KMS-11 (cell line): ENCODE measurements at regions not wholly inside any gene's neighbourhood (a gene's known extent, or its start where the extent isn't known, plus 50 kb on each side); places are given as distances from the start of the nearest gene placed in this dataset.
"Not testable (repeated sequence)": the region's sequence is repeated elsewhere in the genome, so short reads cannot be mapped to it uniquely, and the experiment has no call there.

Source experiments
- H2AFZ ChIP-seq: fragments of 200-600 bp; sonication (generic); 2 replicates; pipeline ENCODE4 v1.6.1; 2016; ENCODE audit warnings: antibody characterized with exemption, mixed run types, low read depth
- H3K27ac ChIP-seq: fragments of 200-600 bp; sonication (generic); 2 replicates; pipeline ENCODE4 v1.6.1; 2016; ENCODE audit warnings: mild to moderate bottlenecking, mixed run types
- H3K27me3 ChIP-seq: fragments of 200-600 bp; sonication (generic); 2 replicates; pipeline ENCODE4 v1.6.1; 2017; ENCODE audit warnings: mild to moderate bottlenecking, low read depth, mixed run types, moderate library complexity; ENCODE audit not compliant: insufficient read depth
- H3K36me3 ChIP-seq: fragments of 200-600 bp; sonication (generic); 2 replicates; pipeline ENCODE4 v1.6.1; 2017; ENCODE audit warnings: mild to moderate bottlenecking, mixed run types; ENCODE audit not compliant: insufficient read depth
- H3K4me1 ChIP-seq: fragments of 200-600 bp; sonication (generic); 2 replicates; pipeline ENCODE4 v1.6.1; 2016; ENCODE audit warnings: mild to moderate bottlenecking, low read depth, mixed run types; ENCODE audit not compliant: poor library complexity, severe bottlenecking
- H3K4me2 ChIP-seq: fragments of 200-600 bp; sonication (generic); 2 replicates; pipeline ENCODE4 v1.7.0; 2016; ENCODE audit warnings: mild to moderate bottlenecking, mixed run types
- H3K4me3 ChIP-seq: fragments of 200-600 bp; sonication (generic); IDR thresholded peaks from 2 replicates; pipeline ENCODE4 v1.6.1; 2017; ENCODE audit warnings: low read depth, low read length, mixed read lengths; ENCODE audit not compliant: insufficient read depth
- H3K79me2 ChIP-seq: fragments of 200-600 bp; sonication (generic); 2 replicates; pipeline ENCODE4 v1.6.1; 2016; ENCODE audit warnings: low read depth, mixed run types; ENCODE audit not compliant: insufficient read depth
- H3K9ac ChIP-seq: fragments of 200-600 bp; sonication (generic); 2 replicates; pipeline ENCODE4 v1.6.1; 2016; ENCODE audit warnings: mild to moderate bottlenecking, mixed run types
- H4K20me1 ChIP-seq: fragments of 200-600 bp; sonication (generic); 2 replicates; pipeline ENCODE4 v1.6.1; 2016; ENCODE audit warnings: mild to moderate bottlenecking, mixed run types; ENCODE audit not compliant: insufficient read depth
- CTCF ChIP-seq: fragments of 200-600 bp; sonication (generic); conservative IDR thresholded peaks from 2 replicates; pipeline ENCODE4 v1.6.1; 2017; ENCODE audit warnings: low read depth, mild to moderate bottlenecking, antibody characterized with exemption, low read length, moderate library complexity, mixed read lengths

- H3K4me2 ChIP-seq = no peak overlapping the region
- no peak for TF ChIP-seq CTCF
- H3K36me3 ChIP-seq = no peaks in the 10 kb centered on the region
- H3K79me2 ChIP-seq = no peaks in the 10 kb centered on the region
- H3K9ac ChIP-seq = no peak overlapping the region
- H3K4me3 ChIP-seq = no peak overlapping the region
- no peak overlapping the region for H3K27ac ChIP-seq
- no peaks in the 10 kb centered on the region for H3K4me1 ChIP-seq
- no peaks in the 10 kb centered on the region for H3K27me3 ChIP-seq
- no peaks in the 10 kb centered on the region for H4K20me1 ChIP-seq
- H2AFZ ChIP-seq = no peak overlapping the region
These were observed 566.0 kb downstream of the ADGRL2 start for GRCh38 chr1:82366689-82367088.

GRCh38 chr1:82359541-82359940 lies 558.8 kb downstream of the ADGRL2 start:
- not testable (repeated sequence) for H3K4me3 ChIP-seq, H3K4me1 ChIP-seq, H3K36me3 ChIP-seq, H3K79me2 ChIP-seq, H3K27ac ChIP-seq, H2AFZ ChIP-seq, H3K27me3 ChIP-seq, H3K9ac ChIP-seq, H4K20me1 ChIP-seq, H3K4me2 ChIP-seq

- H3K27me3 ChIP-seq, H3K79me2 ChIP-seq, H3K36me3 ChIP-seq, H3K4me2 ChIP-seq, H3K9ac ChIP-seq, H3K27ac ChIP-seq, H3K4me1 ChIP-seq, H2AFZ ChIP-seq, H3K4me3 ChIP-seq, H4K20me1 ChIP-seq: not testable (repeated sequence)
These were observed 558.0 kb downstream of the ADGRL2 start for GRCh38 chr1:82358706-82359105.

- H3K4me1 ChIP-seq, H3K27ac ChIP-seq, H3K79me2 ChIP-seq, H3K4me2 ChIP-seq, H3K27me3 ChIP-seq, H3K9ac ChIP-seq, H3K36me3 ChIP-seq, H2AFZ ChIP-seq, H4K20me1 ChIP-seq, H3K4me3 ChIP-seq: not testable (repeated sequence)
These were observed 553.8 kb downstream of the ADGRL2 start for GRCh38 chr1:82354546-82354945.

GRCh38 chr1:82348487-82348886 lies 547.8 kb downstream of the ADGRL2 start:
- no peaks in the 10 kb centered on the region for H3K79me2 ChIP-seq
- no peaks in the 10 kb centered on the region for H3K27me3 ChIP-seq
- H3K36me3 ChIP-seq = no peaks in the 10 kb centered on the region
- H3K27ac ChIP-seq = no peak overlapping the region
- no peaks in the 10 kb centered on the region for H4K20me1 ChIP-seq
- H3K9ac ChIP-seq = no peak overlapping the region
- H3K4me1 ChIP-seq = no peaks in the 10 kb centered on the region
- H3K4me3 ChIP-seq = no peak overlapping the region
- H3K4me2 ChIP-seq = no peak overlapping the region
- no peak for TF ChIP-seq CTCF
- H2AFZ ChIP-seq = no peak overlapping the region

GRCh38 chr1:82346141-82346540 lies 545.4 kb downstream of the ADGRL2 start:
- no peak overlapping the region for H3K4me2 ChIP-seq

More at GRCh38 chr1:82346141-82346540, 545.4 kb downstream of the ADGRL2 start:
- Histone ChIP-seq H3K27me3 (no peaks in the 10 kb centered on the region), H3K4me3 (no peak overlapping the region), H2AFZ (no peak overlapping the region), H4K20me1 (no peaks in the 10 kb centered on the region), H3K4me1 (no peaks in the 10 kb centered on the region), H3K79me2 (no peaks in the 10 kb centered on the region), H3K27ac (no peak overlapping the region), H3K36me3 (no peaks in the 10 kb centered on the region), H3K9ac (no peak overlapping the region)
- TF ChIP-seq CTCF = no peak
